DOHH2 (cell line): ENCODE measurements at regions not wholly inside any gene's neighbourhood (a gene's known extent, or its start where the extent isn't known, plus 50 kb on each side); places are given as distances from the start of the nearest gene placed in this dataset.
A peak's percentile ranks its signal among the peaks of the same experiment; 100 is the strongest.

Source experiments
- H3F3A ChIP-seq: fragments of 200-600 bp; sonication (generic), shearing (Covaris generic); 2 replicates; pipeline ENCODE4 v1.6.0; 2016; ENCODE audit warnings: antibody characterized with exemption, mild to moderate bottlenecking; ENCODE audit not compliant: control insufficient read depth, insufficient read depth
- H3K27ac ChIP-seq: fragments of 200-600 bp; sonication (generic); 2 replicates; pipeline ENCODE4 v1.5.1; 2014; ENCODE audit warnings: low read depth, mild to moderate bottlenecking, low read length, moderate library complexity
- H3K27me3 ChIP-seq: fragments of 200-600 bp; sonication (generic); 2 replicates; pipeline ENCODE4 v1.6.1; 2014; ENCODE audit warnings: mild to moderate bottlenecking, low read length, mixed read lengths; ENCODE audit not compliant: control insufficient read depth
- H3K36me3 ChIP-seq: fragments of 200-600 bp; sonication (generic); 2 replicates; pipeline ENCODE4 v1.6.1; 2014; ENCODE audit warnings: mild to moderate bottlenecking, low read length, moderate library complexity, mixed read lengths; ENCODE audit not compliant: control insufficient read depth
- H3K4me1 ChIP-seq: fragments of 200-600 bp; sonication (generic); 2 replicates; pipeline ENCODE4 v1.6.1; 2014; ENCODE audit warnings: mild to moderate bottlenecking, low read length, mixed read lengths; ENCODE audit not compliant: control insufficient read depth
- H3K4me2 ChIP-seq: fragments of 200-600 bp; sonication (generic); 2 replicates; pipeline ENCODE4 v1.6.0; 2014; ENCODE audit warnings: mild to moderate bottlenecking, low read length, moderate library complexity
- H3K4me3 ChIP-seq: fragments of 200-600 bp; sonication (generic); 2 replicates; pipeline ENCODE4 v1.5.1; 2014; ENCODE audit warnings: mild to moderate bottlenecking, low read length, mixed read lengths
- H3K79me2 ChIP-seq: fragments of 200-600 bp; sonication (generic); 2 replicates; pipeline ENCODE4 v1.6.1; 2014; ENCODE audit warnings: mild to moderate bottlenecking, low read length, mixed read lengths; ENCODE audit not compliant: control insufficient read depth
- H3K9me2 ChIP-seq: fragments of 200-600 bp; sonication (generic); replicated peaks from 2 replicates; pipeline ENCODE4 v1.6.1; 2014; ENCODE audit warnings: mild to moderate bottlenecking, low read length, mixed read lengths; ENCODE audit not compliant: control insufficient read depth
- H3K9me3 ChIP-seq: fragments of 200-600 bp; sonication (generic); 2 replicates; pipeline ENCODE4 v1.6.1; 2014; ENCODE audit warnings: antibody characterized with exemption, low read length, mixed read lengths; ENCODE audit not compliant: control insufficient read depth, insufficient read depth
- H4K20me1 ChIP-seq: fragments of 200-600 bp; sonication (generic); 2 replicates; pipeline ENCODE4 v1.6.0; 2014; ENCODE audit warnings: low read depth, mild to moderate bottlenecking, antibody characterized with exemption, low read length, moderate library complexity; ENCODE audit not compliant: control insufficient read depth, insufficient read depth
- CTCF ChIP-seq: fragments of 200-600 bp; sonication (generic); IDR thresholded peaks from one replicate; pipeline ENCODE4 v1.5.1; 2014; ENCODE audit warnings: antibody characterized with exemption, mild to moderate bottlenecking, low read depth, low read length; ENCODE audit not compliant: poor library complexity, severe bottlenecking
- EZH2phosphoT487 ChIP-seq: fragments of 200-600 bp; sonication (generic); IDR thresholded peaks from 2 replicates; pipeline ENCODE4 v1.6.1; 2017; ENCODE audit warnings: borderline replicate concordance, mild to moderate bottlenecking, antibody characterized with exemption, low read length, moderate library complexity, mixed read lengths

GRCh38 chr17:69944406-69944805 lies 130.6 kb upstream of the KCNJ16 start:
- Histone ChIP-seq H3K27me3 (no peaks in the 10 kb centered on the region), H3K79me2 (no peaks in the 10 kb centered on the region), H3K36me3 (no peaks in the 10 kb centered on the region), H3K9me3 (no peaks in the 10 kb centered on the region), H4K20me1 (no peaks in the 10 kb centered on the region), H3K4me3 (no peak overlapping the region), H3K9me2 (no peaks in the 10 kb centered on the region), H3K4me1 (peaks cover 17% of the 10 kb centered on the region), H3K27ac (no peak overlapping the region), H3K4me2 (no peak overlapping the region), H3F3A (no peaks in the 10 kb centered on the region)
- TF ChIP-seq EZH2phosphoT487: no peak
- TF ChIP-seq CTCF: no peak

- no peaks in the 10 kb centered on the region for H3K27me3 ChIP-seq
- H4K20me1 ChIP-seq: no peaks in the 10 kb centered on the region
- no peaks in the 10 kb centered on the region for H3F3A ChIP-seq
- H3K79me2 ChIP-seq: no peaks in the 10 kb centered on the region
- H3K4me1 ChIP-seq: peaks cover 17% of the 10 kb centered on the region
- no peaks in the 10 kb centered on the region for H3K36me3 ChIP-seq
- TF ChIP-seq CTCF: no peak
- TF ChIP-seq EZH2phosphoT487: no peak
- no peak overlapping the region for H3K27ac ChIP-seq
- H3K9me2 ChIP-seq: no peaks in the 10 kb centered on the region
- no peak overlapping the region for H3K4me3 ChIP-seq
- H3K9me3 ChIP-seq: no peaks in the 10 kb centered on the region
- no peak overlapping the region for H3K4me2 ChIP-seq
Observed at GRCh38 chr17:69945698-69946185, 129.3 kb upstream of the KCNJ16 start.

GRCh38 chr17:69947027-69947759 lies 127.8 kb upstream of the KCNJ16 start:
- Histone ChIP-seq H3K36me3 (no peaks in the 10 kb centered on the region), H3F3A (no peaks in the 10 kb centered on the region), H3K9me2 (no peaks in the 10 kb centered on the region), H3K4me2 (peak overlapping the region; percentile 24; the same call in 1 of the 2 replicates), H3K4me3 (no peak overlapping the region), H3K27ac (no peak overlapping the region), H3K9me3 (no peaks in the 10 kb centered on the region), H4K20me1 (no peaks in the 10 kb centered on the region), H3K4me1 (peaks cover 17% of the 10 kb centered on the region), H3K79me2 (no peaks in the 10 kb centered on the region), H3K27me3 (no peaks in the 10 kb centered on the region)
- TF ChIP-seq EZH2phosphoT487 (no peak), CTCF (no peak)
